Suppressor macrophage (primary cell): ENCODE measurements at regions not wholly inside any gene's neighbourhood (a gene's known extent, or its start where the extent isn't known, plus 50 kb on each side); places are given as distances from the start of the nearest gene placed in this dataset.

Experiments used
- DNase-seq, 4 experiments: peaks; one replicate each; pipeline ENCODE4 v3.0.0-alpha.2; 2020 to 2022

GRCh38 chr2:16330012-16330411 lies 335.6 kb downstream of the CYRIA start:
- no peak for DNase-seq

GRCh38 chr2:16329421-16329820 lies 336.2 kb downstream of the CYRIA start:
- no peak for DNase-seq

GRCh38 chr2:16328521-16329190 lies 337.0 kb downstream of the CYRIA start:
- DNase-seq = no peak

GRCh38 chr2:16327326-16327725 lies 338.3 kb downstream of the CYRIA start:
- no peak for DNase-seq

- no peak for DNase-seq
These were observed 338.8 kb downstream of the CYRIA start for GRCh38 chr2:16326711-16327300.

- no peak for DNase-seq
These were observed 339.6 kb downstream of the CYRIA start for GRCh38 chr2:16325976-16326510.

GRCh38 chr2:16325016-16325975 lies 340.3 kb downstream of the CYRIA start:
- DNase-seq = no peak

- DNase-seq = no peak
These were observed 341.1 kb downstream of the CYRIA start for GRCh38 chr2:16324544-16324937.

- DNase-seq = no peak
These were observed 341.8 kb downstream of the CYRIA start for GRCh38 chr2:16323551-16324543.

- DNase-seq = no peak
These were observed 342.5 kb downstream of the CYRIA start for GRCh38 chr2:16323126-16323520.

- no peak for DNase-seq
These were observed 343.1 kb downstream of the CYRIA start for GRCh38 chr2:16322308-16323125.

- no peak for DNase-seq
These were observed 343.8 kb downstream of the CYRIA start for GRCh38 chr2:16321872-16322271.

GRCh38 chr2:16321256-16321655 lies 344.4 kb downstream of the CYRIA start:
- DNase-seq = no peak

- DNase-seq = no peak
These were observed 344.9 kb downstream of the CYRIA start for GRCh38 chr2:16320716-16321115.

GRCh38 chr2:16319551-16320121 lies 346.0 kb downstream of the CYRIA start:
- DNase-seq = no peak

- DNase-seq = peak; percentile 17 to 48 (median 36)
These were observed 347.0 kb downstream of the CYRIA start for GRCh38 chr2:16318474-16319195.

- DNase-seq = no peak
These were observed 347.6 kb downstream of the CYRIA start for GRCh38 chr2:16318051-16318450.

- DNase-seq = no peak
These were observed 348.3 kb downstream of the CYRIA start for GRCh38 chr2:16317211-16317830.

GRCh38 chr2:16316456-16317210 lies 349.0 kb downstream of the CYRIA start:
- DNase-seq = no peak
